ENCODE measurements at regions not wholly inside any gene's neighbourhood (a gene's known extent, or its start where the extent isn't known, plus 50 kb on each side); places are given as distances from the start of the nearest gene placed in this dataset.
"Not testable (repeated sequence)": the region's sequence is repeated elsewhere in the genome, so short reads cannot be mapped to it uniquely, and the experiment has no call there.

GRCh38 chr5:19099195-19099594 is 888.8 kb downstream of the CDH18 start:
- no peaks in the 10 kb centered on the region for H3K27me3 Mint-ChIP-seq (ENCODE audit: insufficient read depth)
- H3K27ac Mint-ChIP-seq = no peak overlapping the region
- H3K4me3 Mint-ChIP-seq = no peak overlapping the region
- H3K9me3 Mint-ChIP-seq = peaks cover 39% of the 10 kb centered on the region
- no peaks in the 10 kb centered on the region for H3K36me3 Mint-ChIP-seq (ENCODE audit: low read depth)
- no peaks in the 10 kb centered on the region for H3K4me1 Mint-ChIP-seq (ENCODE audit: low read depth)
- DNase-seq = no peak
- TF ChIP-seq CTCF (IDR thresholded peaks at IDR 0.05) = no peak

- Mint-ChIP-seq H3K36me3 (ENCODE audit: low read depth) (no peaks in the 10 kb centered on the region), H3K4me3 (no peak overlapping the region), H3K27me3 (ENCODE audit: insufficient read depth) (peaks cover 1% of the 10 kb centered on the region; the same call in 1 of the 2 replicates), H3K9me3 (peaks cover 31% of the 10 kb centered on the region), H3K27ac (no peak overlapping the region), H3K4me1 (ENCODE audit: low read depth) (no peaks in the 10 kb centered on the region)
- DNase-seq = no peak
- no peak for TF ChIP-seq CTCF (IDR thresholded peaks at IDR 0.05)
Observed at GRCh38 chr5:19104948-19105347, 883.1 kb downstream of the CDH18 start.

- no peak overlapping the region for H3K27ac Mint-ChIP-seq
- peaks cover 16% of the 10 kb centered on the region for H3K9me3 Mint-ChIP-seq
- no peaks in the 10 kb centered on the region for H3K27me3 Mint-ChIP-seq (ENCODE audit: insufficient read depth)
- no peak for DNase-seq
- no peak overlapping the region for H3K4me3 Mint-ChIP-seq
- no peak for TF ChIP-seq CTCF (IDR thresholded peaks at IDR 0.05)
- H3K36me3 Mint-ChIP-seq (ENCODE audit: low read depth) = no peaks in the 10 kb centered on the region
- no peaks in the 10 kb centered on the region for H3K4me1 Mint-ChIP-seq (ENCODE audit: low read depth)
Observed at GRCh38 chr5:19122923-19123322, 865.1 kb downstream of the CDH18 start.

GRCh38 chr5:19125956-19126713 is 861.9 kb downstream of the CDH18 start:
- no peak for DNase-seq
- Mint-ChIP-seq H3K27me3 (ENCODE audit: insufficient read depth) (no peaks in the 10 kb centered on the region), H3K4me3 (no peak overlapping the region)

DNA sequence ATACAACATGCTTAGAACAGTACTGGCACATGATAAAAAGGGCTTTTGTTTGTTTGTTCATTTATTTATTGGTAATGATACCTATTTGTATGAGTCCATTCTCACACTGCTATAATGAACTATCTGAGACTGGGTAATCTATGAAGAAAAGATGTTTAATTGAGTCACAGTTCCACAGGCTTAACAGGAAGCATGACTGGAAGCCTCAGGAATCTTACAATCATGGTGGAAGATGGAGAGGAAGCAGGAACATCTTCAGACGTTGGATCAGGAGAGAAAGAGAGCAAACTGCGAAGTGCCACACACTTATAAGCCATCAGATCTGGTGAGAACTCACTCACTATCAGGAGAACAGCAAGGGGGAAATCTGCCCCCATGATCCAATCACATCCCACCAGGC is 847.7 kb downstream of the CDH18 start:
- DNase-seq = no peak
- Mint-ChIP-seq H3K36me3 (ENCODE audit: low read depth) (no peaks in the 10 kb centered on the region; the same call in 1 of the 2 replicates), H3K27me3 (ENCODE audit: insufficient read depth) (no peaks in the 10 kb centered on the region), H3K9me3 (peaks cover 27% of the 10 kb centered on the region), H3K4me3 (no peak overlapping the region), H3K27ac (no peak overlapping the region), H3K4me1 (ENCODE audit: low read depth) (no peaks in the 10 kb centered on the region)
- no peak for TF ChIP-seq CTCF (IDR thresholded peaks at IDR 0.05)

More at GRCh38 chr5:19125956-19126713, 861.9 kb downstream of the CDH18 start:
- Mint-ChIP-seq H3K27ac (no peak overlapping the region), H3K9me3 (peaks cover 24% of the 10 kb centered on the region), H3K36me3 (ENCODE audit: low read depth) (no peaks in the 10 kb centered on the region), H3K4me1 (ENCODE audit: low read depth) (no peaks in the 10 kb centered on the region)
- TF ChIP-seq CTCF (IDR thresholded peaks at IDR 0.05) = no peak

- H3K27me3 Mint-ChIP-seq (ENCODE audit: insufficient read depth); DNase-seq; H3K4me3 Mint-ChIP-seq; H3K36me3 Mint-ChIP-seq (ENCODE audit: low read depth); H3K27ac Mint-ChIP-seq; H3K4me1 Mint-ChIP-seq (ENCODE audit: low read depth): not testable (repeated sequence)
- H3K9me3 Mint-ChIP-seq = peaks cover 22% of the 10 kb centered on the region
Observed at GRCh38 chr5:19141937-19142524, 846.0 kb downstream of the CDH18 start.

DNA sequence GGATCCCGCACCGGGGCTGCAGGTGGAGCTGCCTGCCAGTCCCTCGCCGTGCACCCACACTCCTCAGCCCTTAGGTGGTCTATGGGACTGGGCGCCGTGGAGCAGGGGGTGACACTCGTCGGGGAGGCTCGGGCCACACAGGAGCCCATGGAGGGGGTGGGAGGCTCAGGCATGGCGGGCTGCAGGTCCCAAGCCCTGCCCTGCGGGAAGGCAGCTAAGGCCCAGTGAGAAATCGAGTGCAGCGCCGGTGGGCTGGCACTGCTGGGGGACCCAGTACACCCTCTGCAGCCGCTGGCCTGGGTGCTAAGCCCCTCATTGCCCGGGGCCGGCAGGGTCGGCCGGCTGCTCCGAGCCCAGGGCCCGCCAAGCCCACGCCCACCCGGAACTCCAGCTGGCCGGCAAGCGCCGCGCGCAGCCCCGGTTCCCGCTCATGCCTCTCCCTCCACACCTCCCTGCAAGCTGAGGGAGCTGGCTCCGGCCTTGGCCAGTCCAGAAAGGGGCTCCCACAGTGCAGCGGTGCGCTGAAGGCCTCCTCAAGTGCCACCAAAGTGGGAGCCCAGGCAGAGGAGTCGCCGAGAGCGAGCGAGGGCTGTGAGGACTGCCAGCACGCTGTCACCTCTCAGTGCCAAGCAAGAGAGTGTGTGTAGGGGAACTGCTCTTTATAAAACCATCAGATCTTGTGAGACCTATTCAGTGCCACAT is 845.1 kb downstream of the CDH18 start:
- H3K27ac Mint-ChIP-seq; H3K4me1 Mint-ChIP-seq (ENCODE audit: low read depth); H3K27me3 Mint-ChIP-seq (ENCODE audit: insufficient read depth); H3K36me3 Mint-ChIP-seq (ENCODE audit: low read depth); H3K4me3 Mint-ChIP-seq; DNase-seq: not testable (repeated sequence)
- H3K9me3 Mint-ChIP-seq = peaks cover 22% of the 10 kb centered on the region
